ENCODE measurements at regions not wholly inside any gene's neighbourhood (a gene's known extent, or its start where the extent isn't known, plus 50 kb on each side); places are given as distances from the start of the nearest gene placed in this dataset.

GRCh38 chr13:59514316-59514715, 649.4 kb downstream of the DIAPH3 start:
- no peak for TF ChIP-seq YY1 (IDR thresholded peaks at IDR 0.05; ENCODE audit: insufficient read depth, insufficient read length)
- TF ChIP-seq SUZ12 (IDR thresholded peaks at IDR 0.05; ENCODE audit: extremely low read depth, insufficient read depth, insufficient read length), result no peak

Measured in NT2/D1 (cell line).